Stimulated activated CD4-positive, alpha-beta T cell treated with anti-CD3 and anti-CD28 coated beads, Interleukin-1b, Interleukin-23, amount 100 ng/mL, for 24 hours (primary cell): ENCODE measurements at regions not wholly inside any gene's neighbourhood (a gene's known extent, or its start where the extent isn't known, plus 50 kb on each side); places are given as distances from the start of the nearest gene placed in this dataset.

Experiments
- DNase-seq, 4 experiments: peaks; one replicate each; pipeline ENCODE4 v3.0.0-alpha.2; 2020; ENCODE audit warnings: low read depth in 4 of 4, low spot score in 1 of 4

- DNase-seq: no peak
These were observed 173.0 kb upstream of the TLE3 start for GRCh38 chr15:70270752-70271111.

GRCh38 chr15:70269991-70270751, 172.5 kb upstream of the TLE3 start:
- DNase-seq: no peak

GRCh38 chr15:70269311-70269911, 171.7 kb upstream of the TLE3 start:
- DNase-seq: no peak

GRCh38 chr15:70268698-70269251, 171.1 kb upstream of the TLE3 start:
- no peak for DNase-seq

- no peak for DNase-seq
These were observed 170.2 kb upstream of the TLE3 start for GRCh38 chr15:70267879-70268278.

- DNase-seq: no peak
These were observed 169.6 kb upstream of the TLE3 start for GRCh38 chr15:70267306-70267705.

- DNase-seq: no peak
These were observed 168.8 kb upstream of the TLE3 start for GRCh38 chr15:70266412-70267121.

GRCh38 chr15:70265986-70266385, 168.3 kb upstream of the TLE3 start:
- DNase-seq: no peak

- DNase-seq: no peak
These were observed 167.8 kb upstream of the TLE3 start for GRCh38 chr15:70265466-70265978.

GRCh38 chr15:70264738-70265465, 167.2 kb upstream of the TLE3 start:
- no peak for DNase-seq

GRCh38 chr15:70264014-70264582, 166.4 kb upstream of the TLE3 start:
- no peak for DNase-seq

- DNase-seq: no peak
These were observed 165.0 kb upstream of the TLE3 start for GRCh38 chr15:70262591-70263274.

GRCh38 chr15:70262171-70262570, 164.5 kb upstream of the TLE3 start:
- DNase-seq: no peak

- no peak for DNase-seq
These were observed 163.4 kb upstream of the TLE3 start for GRCh38 chr15:70261083-70261482.

- DNase-seq: no peak
These were observed 162.9 kb upstream of the TLE3 start for GRCh38 chr15:70260580-70260979.

GRCh38 chr15:70259640-70260508, 162.2 kb upstream of the TLE3 start:
- no peak for DNase-seq

GRCh38 chr15:70259028-70259424, 161.3 kb upstream of the TLE3 start:
- no peak for DNase-seq

GRCh38 chr15:70258369-70259027, 160.8 kb upstream of the TLE3 start:
- DNase-seq: peak in 3 of 4 experiments; percentile 39 to 77 (median 42)
